ENCODE measurements at regions not wholly inside any gene's neighbourhood (a gene's known extent, or its start where the extent isn't known, plus 50 kb on each side); places are given as distances from the start of the nearest gene placed in this dataset.

DNA sequence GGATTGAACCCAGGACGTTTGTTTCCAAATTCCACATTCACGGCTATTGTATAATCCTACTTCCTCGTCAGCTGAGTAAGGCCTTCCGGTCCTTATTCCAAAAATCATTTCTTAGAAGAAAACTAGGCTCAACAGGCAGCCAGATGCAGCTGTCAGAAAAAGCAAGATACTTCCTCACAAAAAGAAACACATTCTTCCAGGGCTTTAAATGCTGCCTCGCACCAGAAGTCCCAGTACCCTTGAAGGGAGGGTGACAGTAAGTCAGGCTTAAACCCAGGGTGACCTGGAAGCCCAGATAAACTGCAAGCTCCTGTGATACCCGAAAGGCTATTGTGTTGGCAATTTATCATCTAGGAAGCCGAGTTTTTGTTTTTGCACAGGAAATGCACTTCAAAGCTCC is 414.0 kb downstream of the NFIB start:
- no peak for TF ChIP-seq EZH2 (IDR thresholded peaks at IDR 0.05; ENCODE audit: insufficient read depth, poor library complexity, severe bottlenecking)
- no peak for TF ChIP-seq EZH2phosphoT487 (IDR thresholded peaks at IDR 0.05; ENCODE audit: insufficient read depth, low read depth)

Measured in GM23248 (cell line).